DND-41 (cell line): ENCODE measurements at regions not wholly inside any gene's neighbourhood (a gene's known extent, or its start where the extent isn't known, plus 50 kb on each side); places are given as distances from the start of the nearest gene placed in this dataset.

Experiments
- EZH2 ChIP-seq: IDR thresholded peaks from 3 replicates; pipeline ENCODE4 v1.6.1; 2012; ENCODE audit warnings: borderline replicate concordance, low read depth, mild to moderate bottlenecking, moderate library complexity, low read length, inconsistent platforms; ENCODE audit not compliant: severe bottlenecking
- TF ChIP-seq, protein P1 (sequence below): IDR thresholded peaks from 2 replicates; pipeline ENCODE4 v1.5.1; 2012; ENCODE audit warnings: borderline replicate concordance, low read length, moderate library complexity, mild to moderate bottlenecking; ENCODE audit not compliant: poor library complexity, severe bottlenecking; ENCODE audit errors: extremely low read depth

GRCh38 chr12:131314524-131315090, 360.9 kb downstream of the ADGRD1 start:
- TF ChIP-seq, protein P1, sequence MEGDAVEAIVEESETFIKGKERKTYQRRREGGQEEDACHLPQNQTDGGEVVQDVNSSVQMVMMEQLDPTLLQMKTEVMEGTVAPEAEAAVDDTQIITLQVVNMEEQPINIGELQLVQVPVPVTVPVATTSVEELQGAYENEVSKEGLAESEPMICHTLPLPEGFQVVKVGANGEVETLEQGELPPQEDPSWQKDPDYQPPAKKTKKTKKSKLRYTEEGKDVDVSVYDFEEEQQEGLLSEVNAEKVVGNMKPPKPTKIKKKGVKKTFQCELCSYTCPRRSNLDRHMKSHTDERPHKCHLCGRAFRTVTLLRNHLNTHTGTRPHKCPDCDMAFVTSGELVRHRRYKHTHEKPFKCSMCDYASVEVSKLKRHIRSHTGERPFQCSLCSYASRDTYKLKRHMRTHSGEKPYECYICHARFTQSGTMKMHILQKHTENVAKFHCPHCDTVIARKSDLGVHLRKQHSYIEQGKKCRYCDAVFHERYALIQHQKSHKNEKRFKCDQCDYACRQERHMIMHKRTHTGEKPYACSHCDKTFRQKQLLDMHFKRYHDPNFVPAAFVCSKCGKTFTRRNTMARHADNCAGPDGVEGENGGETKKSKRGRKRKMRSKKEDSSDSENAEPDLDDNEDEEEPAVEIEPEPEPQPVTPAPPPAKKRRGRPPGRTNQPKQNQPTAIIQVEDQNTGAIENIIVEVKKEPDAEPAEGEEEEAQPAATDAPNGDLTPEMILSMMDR, result no peak
- TF ChIP-seq EZH2, result no peak
